ENCODE measurements at regions not wholly inside any gene's neighbourhood (a gene's known extent, or its start where the extent isn't known, plus 50 kb on each side); places are given as distances from the start of the nearest gene placed in this dataset.

GRCh38 chr12:107843351-107844311 lies 69.1 kb downstream of the ASCL4 start:
- peak; percentile 42 for DNase-seq (ENCODE audit: low spot score)
- Histone ChIP-seq H3K4me3 (ENCODE audit: low read length in 2 of 2) (peak overlapping the region; percentile 26 to 65), H3K9ac (ENCODE audit: low read depth, low read length, poor library complexity) (peak overlapping the region; percentile 84)

GRCh38 chr12:107844312-107844921 lies 69.9 kb downstream of the ASCL4 start:
- Histone ChIP-seq H3K4me2 (ENCODE audit: insufficient read depth, low read length, poor library complexity, severe bottlenecking) (peak overlapping the region; percentile 98), H3K14ac (ENCODE audit: low read length) (no peak overlapping the region), H3K27ac (replicated peaks; ENCODE audit: low read length) (no peak overlapping the region), H3K79me1 (ENCODE audit: low read depth, low read length) (no peaks in the 10 kb centered on the region), H2BK5ac (ENCODE audit: low read length) (peak overlapping the region; percentile 35), H2BK120ac (ENCODE audit: low read depth, low read length) (no peak overlapping the region), H3K4me3 (ENCODE audit: low read length in 2 of 2) (peak overlapping the region; percentile 26 to 65), H4K8ac (ENCODE audit: low read depth, low read length) (no peak overlapping the region), H2BK15ac (ENCODE audit: low read length) (no peak overlapping the region), H4K91ac (ENCODE audit: low read depth, low read length, poor library complexity) (no peak overlapping the region), H3K9me3 (replicated peaks in 1 of 2; ENCODE audit: control insufficient read depth in 2 of 2, insufficient read depth in 1 of 2, low read depth in 1 of 2, low read length in 2 of 2) (no peaks in the 10 kb centered on the region), H3K23ac (ENCODE audit: low read depth, low read length, poor library complexity) (peak overlapping the region; percentile 96), H3K4me1 (ENCODE audit: control insufficient read depth in 2 of 2, insufficient read depth in 1 of 2, low read depth in 1 of 2, low read length in 2 of 2) (peaks cover 3 to 13% of the 10 kb centered on the region in 2 donors), H3K4ac (ENCODE audit: low read length) (no peak overlapping the region), H2AFZ (ENCODE audit: low read length) (peak overlapping the region; percentile 89), H3K27me3 (ENCODE audit: control insufficient read depth in 3 of 3, insufficient read depth in 3 of 3, low read depth in 1 of 3, low read length in 3 of 3) (peaks cover 18 to 95% (median 53%) of the 10 kb centered on the region in 3 experiments), H3K18ac (ENCODE audit: low read length) (peak overlapping the region; percentile 85), H2BK12ac (ENCODE audit: low read length) (peak overlapping the region; percentile 2), H3K36me3 (replicated peaks in 1 of 2; ENCODE audit: control insufficient read depth in 2 of 2, insufficient read depth in 2 of 2, low read length in 2 of 2) (no peaks in the 10 kb centered on the region), H2AK5ac (ENCODE audit: low read depth, low read length) (no peak overlapping the region), H3K9ac (ENCODE audit: low read depth, low read length, poor library complexity) (peak overlapping the region; percentile 84)
- peak; percentile 33 for DNase-seq (ENCODE audit: low spot score)
- no CpG with 5 or more reads among the region's 54 CpGs for WGBS, 2 donors (ENCODE audit: extremely low coverage in 2 of 2, insufficient read length in 2 of 2, insufficient replicate concordance in 1 of 2)

More at GRCh38 chr12:107843351-107844311, 69.1 kb downstream of the ASCL4 start:
- Histone ChIP-seq H3K9me3 (replicated peaks in 1 of 2; ENCODE audit: control insufficient read depth in 2 of 2, insufficient read depth in 1 of 2, low read depth in 1 of 2, low read length in 2 of 2) (no peaks in the 10 kb centered on the region), H3K14ac (ENCODE audit: low read length) (peak overlapping the region; percentile 89), H3K4ac (ENCODE audit: low read length) (no peak overlapping the region), H3K23ac (ENCODE audit: low read depth, low read length, poor library complexity) (peak overlapping the region; percentile 96), H2BK5ac (ENCODE audit: low read length) (peak overlapping the region; percentile 35), H4K8ac (ENCODE audit: low read depth, low read length) (no peak overlapping the region), H3K18ac (ENCODE audit: low read length) (peak overlapping the region; percentile 80), H2AFZ (ENCODE audit: low read length) (peak overlapping the region; percentile 89), H2AK5ac (ENCODE audit: low read depth, low read length) (peak overlapping the region; percentile 6), H3K36me3 (replicated peaks in 1 of 2; ENCODE audit: control insufficient read depth in 2 of 2, insufficient read depth in 2 of 2, low read length in 2 of 2) (no peaks in the 10 kb centered on the region), H2BK15ac (ENCODE audit: low read length) (peak overlapping the region; percentile 26), H3K4me1 (ENCODE audit: control insufficient read depth in 2 of 2, insufficient read depth in 1 of 2, low read depth in 1 of 2, low read length in 2 of 2) (peaks cover 3 to 13% of the 10 kb centered on the region in 2 donors), H4K91ac (ENCODE audit: low read depth, low read length, poor library complexity) (no peak overlapping the region), H2BK120ac (ENCODE audit: low read depth, low read length) (no peak overlapping the region), H3K27ac (replicated peaks; ENCODE audit: low read length) (no peak overlapping the region), H3K4me2 (ENCODE audit: insufficient read depth, low read length, poor library complexity, severe bottlenecking) (peak overlapping the region; percentile 98), H3K27me3 (ENCODE audit: control insufficient read depth in 3 of 3, insufficient read depth in 3 of 3, low read depth in 1 of 3, low read length in 3 of 3) (peaks cover 18 to 90% (median 53%) of the 10 kb centered on the region in 3 experiments), H2BK12ac (ENCODE audit: low read length) (peak overlapping the region; percentile 46), H3K79me1 (ENCODE audit: low read depth, low read length) (no peaks in the 10 kb centered on the region)
- no CpG with 5 or more reads among the region's 59 CpGs for WGBS, 2 donors (ENCODE audit: extremely low coverage in 2 of 2, insufficient read length in 2 of 2, insufficient replicate concordance in 1 of 2)

DNA sequence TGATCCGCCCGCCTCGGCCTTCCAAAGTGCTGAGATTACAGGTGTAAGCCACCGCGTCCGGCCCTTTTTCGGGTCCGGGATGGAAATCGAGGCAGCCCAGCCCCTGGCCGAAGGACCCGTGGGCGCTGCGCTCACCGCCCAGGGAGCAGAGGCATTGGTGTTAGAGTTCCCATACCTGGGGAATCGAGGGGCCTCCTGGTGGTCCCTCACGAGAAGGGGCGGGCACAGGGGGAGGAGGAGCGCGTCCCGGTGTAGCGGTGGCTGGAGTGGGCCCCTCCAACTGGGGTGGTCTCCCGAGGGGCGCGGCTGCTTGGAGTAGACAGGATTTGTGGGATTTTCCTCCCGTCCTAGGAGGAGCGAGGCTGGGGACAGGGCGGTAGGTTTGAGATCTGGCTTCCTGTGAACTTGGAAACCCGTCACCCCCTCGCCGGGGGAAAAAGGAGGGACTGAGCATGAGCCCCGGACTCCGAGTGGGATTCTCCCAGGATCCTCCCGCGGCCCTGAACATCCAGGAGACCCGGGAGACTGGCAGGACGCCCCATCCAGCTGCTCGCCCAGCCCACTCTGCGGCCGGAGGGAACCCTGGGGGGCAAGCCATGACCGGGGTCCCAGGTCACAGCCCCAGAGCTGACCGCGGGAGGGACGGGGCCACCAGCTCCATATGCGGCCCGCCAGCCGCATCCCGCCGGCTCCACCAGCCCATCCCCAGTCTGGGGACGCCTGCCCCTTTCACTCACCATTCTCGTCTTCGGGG lies 70.9 kb downstream of the ASCL4 start:
- WGBS, 2 donors (ENCODE audit: extremely low coverage in 2 of 2, insufficient read length in 2 of 2, insufficient replicate concordance in 1 of 2) = no CpG with 5 or more reads among the region's 51 CpGs
- H3K79me1 ChIP-seq (ENCODE audit: low read depth, low read length) = no peaks in the 10 kb centered on the region
- no peak overlapping the region for H3K4ac ChIP-seq (ENCODE audit: low read length)
- H2BK12ac ChIP-seq (ENCODE audit: low read length) = no peak overlapping the region
- no peak overlapping the region for H2BK15ac ChIP-seq (ENCODE audit: low read length)
- peak overlapping the region; percentile 87 for H3K23ac ChIP-seq (ENCODE audit: low read depth, low read length, poor library complexity)
- no peak for DNase-seq (ENCODE audit: low spot score)
- peaks cover 3 to 13% of the 10 kb centered on the region in 2 donors for H3K4me1 ChIP-seq (ENCODE audit: control insufficient read depth in 2 of 2, insufficient read depth in 1 of 2, low read depth in 1 of 2, low read length in 2 of 2)
- H3K14ac ChIP-seq (ENCODE audit: low read length) = no peak overlapping the region
- peaks cover 0 to 2% of the 10 kb centered on the region in 2 donors for H3K9me3 ChIP-seq (replicated peaks in 1 of 2; ENCODE audit: control insufficient read depth in 2 of 2, insufficient read depth in 1 of 2, low read depth in 1 of 2, low read length in 2 of 2)
- H3K36me3 ChIP-seq (replicated peaks in 1 of 2; ENCODE audit: control insufficient read depth in 2 of 2, insufficient read depth in 2 of 2, low read length in 2 of 2) = no peaks in the 10 kb centered on the region
- H2AK5ac ChIP-seq (ENCODE audit: low read depth, low read length) = peak overlapping the region; percentile 5
- no peak overlapping the region for H3K4me2 ChIP-seq (ENCODE audit: insufficient read depth, low read length, poor library complexity, severe bottlenecking)
- H3K4me3 ChIP-seq (ENCODE audit: low read length in 2 of 2) = peak overlapping the region in 1 of 2 donors; percentile 52
- H3K9ac ChIP-seq (ENCODE audit: low read depth, low read length, poor library complexity) = no peak overlapping the region
- no peak overlapping the region for H4K8ac ChIP-seq (ENCODE audit: low read depth, low read length)
- no peak overlapping the region for H3K18ac ChIP-seq (ENCODE audit: low read length)
- no peak overlapping the region for H4K91ac ChIP-seq (ENCODE audit: low read depth, low read length, poor library complexity)
- H2BK120ac ChIP-seq (ENCODE audit: low read depth, low read length) = no peak overlapping the region
- H2BK5ac ChIP-seq (ENCODE audit: low read length) = no peak overlapping the region
- H3K27ac ChIP-seq (replicated peaks; ENCODE audit: low read length) = no peak overlapping the region
- peak overlapping the region; percentile 13 for H2AFZ ChIP-seq (ENCODE audit: low read length)
- H3K27me3 ChIP-seq (ENCODE audit: control insufficient read depth in 3 of 3, insufficient read depth in 3 of 3, low read depth in 1 of 3, low read length in 3 of 3) = peaks cover 18 to 91% (median 52%) of the 10 kb centered on the region in 3 experiments
